Esophagus (tissue), 2 donors: ENCODE measurements at regions not wholly inside any gene's neighbourhood (a gene's known extent, or its start where the extent isn't known, plus 50 kb on each side); places are given as distances from the start of the nearest gene placed in this dataset.
"Not testable (repeated sequence)": the region's sequence is repeated elsewhere in the genome, so short reads cannot be mapped to it uniquely, and the experiment has no call there.

Source experiments
- H3K27ac ChIP-seq, 2 donors: one replicate each; pipeline ENCODE4 v1.5.1; 2013; ENCODE audit warnings: low read depth in 2 of 2, mild to moderate bottlenecking in 2 of 2, inconsistent platforms in 1 of 2, low read length in 1 of 2, moderate library complexity in 1 of 2
- H3K27me3 ChIP-seq, 2 donors: one replicate each; pipeline ENCODE4 v1.6.1; 2013; ENCODE audit warnings: low read length in 2 of 2, control low read depth in 1 of 2, mild to moderate bottlenecking in 1 of 2; ENCODE audit not compliant: insufficient read depth in 2 of 2, control insufficient read depth in 1 of 2
- H3K36me3 ChIP-seq, 2 donors: one replicate each; pipeline ENCODE4 v1.6.1; 2013; ENCODE audit warnings: low read length in 1 of 2; ENCODE audit not compliant: control insufficient read depth in 2 of 2, insufficient read depth in 2 of 2
- H3K4me1 ChIP-seq, 2 donors: one replicate each; pipeline ENCODE4 v1.6.1; 2013; ENCODE audit warnings: low read length in 1 of 2; ENCODE audit not compliant: control insufficient read depth in 2 of 2, insufficient read depth in 2 of 2
- H3K4me3 ChIP-seq, 2 donors: one replicate each; pipeline ENCODE4 v1.5.1; 2013; ENCODE audit warnings: low read length in 2 of 2, mild to moderate bottlenecking in 2 of 2, low read depth in 1 of 2, moderate library complexity in 1 of 2
- H3K9me3 ChIP-seq, 2 donors: one replicate each; pipeline ENCODE4 v1.6.1; 2013; ENCODE audit warnings: mild to moderate bottlenecking in 2 of 2, low read depth in 1 of 2, low read length in 1 of 2, moderate library complexity in 1 of 2; ENCODE audit not compliant: control insufficient read depth in 2 of 2, insufficient read depth in 1 of 2
- WGBS, 2 donors: extraction: QIAGEN DNeasy Blood & Tissue Kit; methylation state at CpG; one replicate each; pipeline ENCODE4 v1.1.7; 2013; 5-methylcytosine and 5-hydroxymethylcytosine counted together
- donor health status: healthy with polysubstance abuse.
- donor health status: Bipolar disorder and iron deficiency.

DNA sequence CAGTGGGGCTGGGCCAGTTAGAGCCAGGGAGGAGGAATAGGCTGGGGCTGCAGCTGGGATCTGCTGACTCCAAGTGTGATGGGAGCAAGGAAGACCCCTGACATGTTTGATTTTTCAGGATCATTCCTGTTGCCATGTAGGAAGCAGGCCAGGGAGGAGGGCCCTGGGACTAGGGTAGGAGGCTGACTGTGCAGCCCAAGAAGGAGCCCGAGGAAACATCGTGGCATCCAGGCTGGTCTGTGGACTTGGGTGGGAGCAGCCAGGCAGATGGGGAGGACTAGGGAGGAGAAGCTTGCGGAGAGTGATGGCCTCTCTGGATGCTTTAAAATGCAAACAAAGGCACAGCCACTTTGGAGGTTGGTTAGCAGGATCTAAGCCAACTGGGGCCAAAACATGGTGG lies 311.4 kb upstream of the WSB1 start:
- not testable (repeated sequence) for H3K4me1 ChIP-seq, H3K27me3 ChIP-seq, H3K36me3 ChIP-seq, H3K27ac ChIP-seq, H3K4me3 ChIP-seq, H3K9me3 ChIP-seq
- WGBS, 2 donors, result 80 to 81% methylated on average over 3 of the region's 3 CpGs

DNA sequence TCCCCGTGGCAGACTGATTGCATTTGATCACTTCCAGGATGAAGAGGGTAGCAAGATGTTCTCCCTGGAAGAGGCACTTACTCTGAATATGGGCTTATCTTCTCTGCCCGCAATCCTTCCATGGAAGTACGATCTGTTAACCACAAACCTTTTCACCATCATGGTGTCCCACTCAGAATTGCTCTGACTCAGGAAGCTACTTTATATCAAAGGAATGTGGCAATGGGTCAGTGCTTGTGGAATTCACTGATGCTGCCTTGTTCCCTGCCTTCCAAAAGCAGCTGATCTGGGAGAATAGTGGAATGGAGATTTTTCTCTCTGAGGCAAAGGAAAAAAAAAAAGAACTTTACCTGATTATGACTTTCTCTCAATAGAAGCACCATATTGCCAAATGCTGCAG lies 306.1 kb upstream of the WSB1 start:
- not testable (repeated sequence) for H3K4me3 ChIP-seq, H3K27ac ChIP-seq, H3K9me3 ChIP-seq, H3K27me3 ChIP-seq, H3K4me1 ChIP-seq, H3K36me3 ChIP-seq
- 61 to 72% methylated on average over 3 of the region's 3 CpGs for WGBS, 2 donors

DNA sequence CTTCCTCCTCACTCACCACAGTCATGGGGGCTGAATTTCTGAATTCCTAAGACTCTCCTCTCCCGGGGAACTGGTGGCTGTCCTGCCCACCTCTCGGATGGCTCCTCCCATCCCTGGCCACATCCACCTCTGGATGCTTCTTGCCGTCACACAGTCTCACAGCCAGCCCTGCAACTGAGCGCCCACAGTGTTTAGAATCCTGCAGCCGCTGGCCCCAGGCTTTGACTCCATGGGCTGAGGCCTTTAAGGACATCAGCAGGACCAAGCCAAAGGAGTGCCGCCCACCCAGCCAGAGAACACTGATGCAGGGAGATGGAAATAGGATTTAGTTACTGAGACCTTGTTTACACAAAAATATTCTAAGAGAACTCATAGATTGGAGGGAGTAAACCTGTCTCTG lies 299.3 kb upstream of the WSB1 start:
- H3K27me3 ChIP-seq, H3K27ac ChIP-seq, H3K36me3 ChIP-seq, H3K9me3 ChIP-seq, H3K4me1 ChIP-seq, H3K4me3 ChIP-seq: not testable (repeated sequence)
- WGBS, 2 donors, result 76 to 77% methylated on average over 6 of the region's 6 CpGs

DNA sequence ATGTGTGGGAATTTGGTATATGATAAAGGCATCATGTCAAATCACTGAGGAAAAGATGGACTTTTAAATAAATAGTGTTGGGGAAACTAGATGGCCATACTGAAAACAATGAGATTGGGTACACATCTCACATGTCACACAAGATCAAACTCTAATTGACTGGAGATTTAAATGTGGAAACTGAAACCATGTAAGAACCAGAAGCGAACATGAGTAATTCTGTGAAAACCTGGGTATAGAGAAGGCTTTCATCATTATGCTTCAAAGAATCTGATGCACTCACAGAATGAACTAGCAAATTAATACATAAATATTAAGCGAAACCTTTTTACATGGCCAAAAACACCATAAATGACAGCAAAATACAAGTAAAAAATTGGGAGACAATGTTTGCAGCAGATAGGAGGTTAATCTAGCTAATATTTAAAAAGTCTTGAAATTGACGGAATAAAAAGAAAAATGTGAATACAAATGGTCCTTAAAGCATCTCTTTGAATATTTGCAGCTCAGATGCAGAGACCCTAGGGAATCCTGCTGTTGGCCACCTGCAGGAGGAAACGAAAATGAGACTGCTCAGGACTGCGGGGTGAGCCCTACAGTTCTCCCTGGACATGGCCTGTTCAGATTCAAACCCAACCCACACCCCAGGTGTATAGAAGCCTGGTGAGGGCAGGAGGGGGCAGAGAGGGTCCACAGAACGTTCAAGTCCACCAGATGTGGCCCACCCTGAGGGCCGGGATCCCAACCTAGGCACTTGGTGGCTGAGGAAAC lies 297.6 kb upstream of the WSB1 start:
- H3K27ac ChIP-seq, H3K9me3 ChIP-seq, H3K36me3 ChIP-seq, H3K27me3 ChIP-seq, H3K4me3 ChIP-seq, H3K4me1 ChIP-seq: not testable (repeated sequence)
- WGBS, 2 donors, result 58 to 64% methylated on average over 7 of the region's 7 CpGs

DNA sequence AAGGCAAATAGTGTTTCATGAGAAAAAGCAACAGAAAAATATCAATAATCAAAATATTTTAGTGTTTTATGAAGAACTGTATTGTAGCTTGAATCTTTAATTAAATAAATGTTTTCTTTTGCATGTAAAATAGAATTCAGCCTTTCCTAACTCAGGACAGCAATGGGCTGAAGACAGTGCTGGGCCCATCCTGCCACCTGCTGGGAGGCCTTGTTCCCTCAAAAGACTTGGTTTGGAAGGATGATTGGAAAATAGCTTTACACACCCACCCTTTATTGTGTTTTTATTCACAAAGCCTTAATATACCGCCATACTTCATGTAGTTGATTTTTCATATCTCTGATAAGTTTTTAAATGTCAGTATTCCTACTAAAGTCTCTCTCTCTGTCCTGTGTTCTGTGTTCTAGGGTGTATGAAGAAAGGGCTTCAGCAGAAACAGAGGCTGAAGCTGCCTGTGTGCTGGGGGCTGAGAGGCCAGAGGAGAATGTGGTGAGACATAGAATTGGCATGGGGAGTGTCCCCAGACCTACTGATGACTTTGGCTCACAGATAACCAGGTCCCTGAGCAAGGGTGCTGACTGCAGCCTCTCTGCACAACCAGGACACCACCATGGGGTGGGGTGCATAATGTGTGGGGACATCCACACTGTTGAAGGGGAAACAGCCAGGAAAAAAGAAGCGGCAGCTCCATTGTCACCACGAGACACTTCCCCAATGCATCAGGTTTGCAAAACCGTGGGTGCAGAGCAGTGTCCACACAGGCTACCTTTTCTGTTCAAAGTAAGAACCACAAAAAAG lies 286.0 kb upstream of the WSB1 start:
- not testable (repeated sequence) for H3K9me3 ChIP-seq, H3K4me3 ChIP-seq, H3K4me1 ChIP-seq, H3K27ac ChIP-seq, H3K36me3 ChIP-seq, H3K27me3 ChIP-seq
- WGBS, 2 donors, result 65 to 70% methylated on average over 4 of the region's 4 CpGs

DNA sequence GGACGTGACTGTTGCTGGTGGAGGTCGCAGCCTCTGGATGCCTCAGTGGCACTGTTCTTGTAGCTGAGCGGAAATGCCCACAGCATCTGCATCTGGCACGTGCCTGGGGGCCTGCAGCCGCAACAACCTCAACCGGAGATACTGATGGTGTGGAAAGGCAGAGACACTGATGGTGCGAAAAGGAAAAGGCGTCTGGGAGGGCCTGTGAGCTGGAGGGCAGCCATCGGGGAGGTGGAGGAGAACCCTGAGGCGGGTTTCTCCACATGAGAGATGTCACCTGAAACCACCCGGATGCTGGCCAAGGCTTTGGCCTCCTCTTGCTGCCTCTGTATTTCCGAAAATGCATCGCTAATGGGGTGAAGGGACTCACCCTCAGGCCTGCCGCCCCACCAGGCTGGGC lies 284.8 kb upstream of the WSB1 start:
- H3K27me3 ChIP-seq, result no peaks in the 10 kb centered on the region
- peaks cover 0 to 8% of the 10 kb centered on the region in 2 donors for H3K9me3 ChIP-seq
- no peaks in the 10 kb centered on the region for H3K4me1 ChIP-seq
- no peak overlapping the region for H3K4me3 ChIP-seq
- no peak overlapping the region for H3K27ac ChIP-seq
- no peaks in the 10 kb centered on the region for H3K36me3 ChIP-seq
- WGBS, 2 donors, result 84 to 85% methylated on average over 11 to 14 of the region's 14 CpGs

DNA sequence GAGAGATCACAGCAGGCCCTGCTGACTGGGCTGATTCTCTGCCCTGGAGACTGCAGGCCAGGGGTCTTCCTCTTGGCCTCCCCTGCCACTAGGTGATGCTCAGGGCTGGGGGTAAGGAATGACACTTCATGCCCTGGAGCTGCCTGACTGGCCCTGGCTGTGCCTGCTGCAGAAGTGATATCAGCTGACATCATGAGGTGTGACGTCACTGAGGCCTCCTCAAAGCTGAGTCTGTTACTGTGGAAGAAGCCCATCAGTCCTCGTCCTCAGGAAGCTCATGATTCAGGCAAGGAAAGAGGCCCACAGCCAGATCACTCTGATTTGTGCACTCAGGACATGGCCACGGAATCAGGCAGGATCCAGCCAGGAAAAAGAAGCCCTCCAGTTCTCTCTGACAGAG lies 283.8 kb upstream of the WSB1 start:
- H3K27ac ChIP-seq, H3K27me3 ChIP-seq, H3K9me3 ChIP-seq, H3K4me1 ChIP-seq, H3K4me3 ChIP-seq, H3K36me3 ChIP-seq: not testable (repeated sequence)
- WGBS, 2 donors, result 37 to 46% methylated on average over 3 of the region's 3 CpGs

DNA sequence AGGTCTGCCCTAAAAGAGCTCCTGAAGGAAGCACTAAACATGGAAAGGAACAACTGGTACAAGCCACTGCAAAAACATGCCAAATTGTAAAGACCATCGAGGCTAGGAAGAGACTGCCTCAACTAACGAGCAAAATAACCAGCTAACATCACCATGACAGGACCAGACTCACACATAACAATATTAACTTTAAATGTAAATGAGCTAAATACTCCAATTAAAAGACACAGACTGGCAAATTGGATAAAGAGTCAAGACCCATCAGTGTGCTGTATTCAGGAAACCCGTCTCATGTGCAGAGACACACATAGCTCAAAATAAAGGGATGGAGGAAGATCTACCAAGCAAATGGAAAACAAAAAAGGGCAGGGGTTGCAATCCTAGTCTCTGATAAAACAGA lies 263.4 kb upstream of the WSB1 start:
- WGBS, 2 donors, result 53 to 64% methylated on average over 3 of the region's 3 CpGs
- H3K27ac ChIP-seq, H3K9me3 ChIP-seq, H3K4me3 ChIP-seq, H3K36me3 ChIP-seq, H3K4me1 ChIP-seq, H3K27me3 ChIP-seq: not testable (repeated sequence)

DNA sequence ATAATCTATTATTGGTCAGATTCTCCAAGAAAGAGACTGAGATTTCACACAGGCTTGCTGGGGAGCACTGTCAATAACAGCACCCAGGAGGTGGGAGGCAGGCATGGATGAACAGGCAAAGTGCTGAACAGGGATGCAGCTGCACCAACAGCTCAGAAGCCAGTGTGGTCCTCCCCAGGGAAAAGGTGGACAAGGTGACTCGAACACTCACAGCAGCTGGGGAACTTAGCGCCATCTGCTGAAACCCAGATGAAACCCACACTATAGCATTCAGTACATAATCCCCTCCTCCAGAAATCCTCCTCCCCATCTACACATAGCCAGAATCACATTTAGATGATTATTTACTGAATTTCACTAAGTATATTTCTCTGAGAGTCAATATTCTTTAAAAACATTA lies 255.2 kb upstream of the WSB1 start:
- WGBS, 2 donors, result 28 to 52% methylated on average over 2 of the region's 2 CpGs
- H3K36me3 ChIP-seq, result no peaks in the 10 kb centered on the region
- H3K4me1 ChIP-seq, result no peaks in the 10 kb centered on the region
- H3K27me3 ChIP-seq, result no peaks in the 10 kb centered on the region
- H3K27ac ChIP-seq, result no peak overlapping the region
- no peak overlapping the region for H3K4me3 ChIP-seq
- no peaks in the 10 kb centered on the region for H3K9me3 ChIP-seq

DNA sequence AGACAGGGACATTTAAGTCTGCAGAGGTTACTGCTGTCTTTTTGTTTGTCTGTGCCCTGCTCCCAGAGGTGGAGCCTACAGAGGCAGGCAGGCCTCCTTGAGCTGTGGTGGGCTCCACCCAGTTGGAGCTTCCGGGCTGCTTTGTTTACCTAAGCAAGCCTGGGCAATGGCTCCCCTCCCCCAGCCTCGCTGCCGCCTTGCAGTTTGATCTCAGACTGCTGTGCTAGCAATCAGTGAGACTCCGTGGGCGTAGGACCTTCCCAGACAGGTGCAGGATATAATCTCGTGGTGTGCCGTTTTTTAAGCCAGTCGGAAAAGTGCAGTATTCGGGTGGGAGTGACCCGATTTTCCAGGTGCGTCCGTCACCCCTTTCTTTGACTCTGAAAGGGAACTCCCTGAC lies 248.9 kb upstream of the WSB1 start:
- 76 to 84% methylated on average over 12 of the region's 12 CpGs for WGBS, 2 donors
- not testable (repeated sequence) for H3K4me1 ChIP-seq, H3K4me3 ChIP-seq, H3K36me3 ChIP-seq, H3K9me3 ChIP-seq, H3K27me3 ChIP-seq, H3K27ac ChIP-seq
